Type B pancreatic cell (in vitro differentiated cells): ENCODE measurements at regions not wholly inside any gene's neighbourhood (a gene's known extent, or its start where the extent isn't known, plus 50 kb on each side); places are given as distances from the start of the nearest gene placed in this dataset.

ENCODE experiments used
- DNase-seq: peaks from one replicate; pipeline ENCODE4 v3.0.0; 2021; ENCODE audit warnings: mixed read lengths; ENCODE audit not compliant: unreplicated experiment; ENCODE audit errors: extremely low spot score
- H3K27ac Mint-ChIP-seq: 2 replicates; pipeline ENCODE4 v1.8.0; 2021; ENCODE audit warnings: mild to moderate bottlenecking, mixed read lengths
- H3K27me3 Mint-ChIP-seq: 2 replicates; pipeline ENCODE4 v1.8.0; 2021; ENCODE audit warnings: mixed read lengths
- H3K36me3 Mint-ChIP-seq: 2 replicates; pipeline ENCODE4 v1.8.0; 2021; ENCODE audit warnings: mixed read lengths
- H3K4me1 Mint-ChIP-seq: one replicate; pipeline ENCODE4 v1.8.0; 2021; ENCODE audit warnings: mixed read lengths; ENCODE audit not compliant: unreplicated experiment
- H3K4me3 Mint-ChIP-seq: 2 replicates; pipeline ENCODE4 v1.8.0; 2021; ENCODE audit warnings: mild to moderate bottlenecking, mixed read lengths
- H3K9me3 Mint-ChIP-seq: 2 replicates; pipeline ENCODE4 v1.8.0; 2021; ENCODE audit warnings: mixed read lengths
- CTCF ChIP-seq: fragments of 200-600 bp; sonication (generic); conservative IDR thresholded peaks from 2 replicates; pipeline ENCODE4 v1.5.0; 2021; ENCODE audit warnings: antibody characterized with exemption, mild to moderate bottlenecking

GRCh38 chrX:140110081-140110650 lies 144.8 kb upstream of the CXorf66 start:
- no peaks in the 10 kb centered on the region for H3K9me3 Mint-ChIP-seq
- no peak for TF ChIP-seq CTCF
- peaks cover 15% of the 10 kb centered on the region for H3K27me3 Mint-ChIP-seq
- H3K4me1 Mint-ChIP-seq, result no peaks in the 10 kb centered on the region
- no peak overlapping the region for H3K4me3 Mint-ChIP-seq
- no peaks in the 10 kb centered on the region for H3K36me3 Mint-ChIP-seq
- no peak for DNase-seq
- no peak overlapping the region for H3K27ac Mint-ChIP-seq

GRCh38 chrX:140104760-140105159 lies 139.4 kb upstream of the CXorf66 start:
- TF ChIP-seq CTCF, result no peak
- Mint-ChIP-seq H3K9me3 (no peaks in the 10 kb centered on the region), H3K36me3 (no peaks in the 10 kb centered on the region), H3K4me3 (no peak overlapping the region), H3K4me1 (no peaks in the 10 kb centered on the region), H3K27me3 (peaks cover 6% of the 10 kb centered on the region), H3K27ac (no peak overlapping the region)
- no peak for DNase-seq

- no peaks in the 10 kb centered on the region for H3K36me3 Mint-ChIP-seq
- TF ChIP-seq CTCF, result no peak
- H3K27me3 Mint-ChIP-seq, result peaks cover 30% of the 10 kb centered on the region
- no peak overlapping the region for H3K4me3 Mint-ChIP-seq
- peaks cover 8% of the 10 kb centered on the region for H3K4me1 Mint-ChIP-seq
- no peaks in the 10 kb centered on the region for H3K9me3 Mint-ChIP-seq
- DNase-seq, result no peak
- H3K27ac Mint-ChIP-seq, result peak overlapping the region; percentile 40
These were observed 133.9 kb upstream of the CXorf66 start for GRCh38 chrX:140099221-140099620.

GRCh38 chrX:140092121-140092520 lies 126.8 kb upstream of the CXorf66 start:
- no peak overlapping the region for H3K27ac Mint-ChIP-seq
- peaks cover 62% of the 10 kb centered on the region for H3K27me3 Mint-ChIP-seq
- H3K36me3 Mint-ChIP-seq, result no peaks in the 10 kb centered on the region
- no peak for TF ChIP-seq CTCF
- no peaks in the 10 kb centered on the region for H3K9me3 Mint-ChIP-seq
- H3K4me3 Mint-ChIP-seq, result peak overlapping the region; percentile 78
- no peak for DNase-seq
- H3K4me1 Mint-ChIP-seq, result no peaks in the 10 kb centered on the region

GRCh38 chrX:140091125-140091886 lies 126.0 kb upstream of the CXorf66 start:
- no peak for DNase-seq
- H3K4me1 Mint-ChIP-seq, result no peaks in the 10 kb centered on the region
- peaks cover 63% of the 10 kb centered on the region for H3K27me3 Mint-ChIP-seq
- no peaks in the 10 kb centered on the region for H3K36me3 Mint-ChIP-seq
- peak; percentile 40 for TF ChIP-seq CTCF
- H3K4me3 Mint-ChIP-seq, result peak overlapping the region; percentile 78
- H3K9me3 Mint-ChIP-seq, result no peaks in the 10 kb centered on the region
- no peak overlapping the region for H3K27ac Mint-ChIP-seq
